OCI-LY1 (cell line): ENCODE measurements at regions not wholly inside any gene's neighbourhood (a gene's known extent, or its start where the extent isn't known, plus 50 kb on each side); places are given as distances from the start of the nearest gene placed in this dataset.

ENCODE experiments used
- H2AFZ ChIP-seq: fragments of 200-600 bp; sonication (generic), shearing (Covaris generic); 2 replicates; pipeline ENCODE4 v1.6.0; 2014; ENCODE audit warnings: antibody characterized with exemption, mild to moderate bottlenecking, low read length
- H3F3A ChIP-seq: fragments of 200-600 bp; sonication (generic), shearing (Covaris generic); 2 replicates; pipeline ENCODE4 v1.6.0; 2014; ENCODE audit warnings: mild to moderate bottlenecking, antibody characterized with exemption, low read length, moderate library complexity; ENCODE audit not compliant: insufficient read depth
- H3K27ac ChIP-seq: fragments of 200-600 bp; sonication (generic); 2 replicates; pipeline ENCODE4 v1.5.1; 2014; ENCODE audit warnings: low read length, mixed run types, mild to moderate bottlenecking, low read depth; ENCODE audit not compliant: poor library complexity, severe bottlenecking
- H3K27me3 ChIP-seq: fragments of 200-600 bp; sonication (generic); 2 replicates; pipeline ENCODE4 v1.6.0; 2014; ENCODE audit warnings: antibody characterized with exemption, mild to moderate bottlenecking, low read length, moderate library complexity; ENCODE audit not compliant: insufficient read depth
- H3K36me3 ChIP-seq: fragments of 200-600 bp; sonication (generic); 2 replicates; pipeline ENCODE4 v1.6.1; 2014; ENCODE audit warnings: mild to moderate bottlenecking, antibody characterized with exemption, low read length, moderate library complexity, mixed read lengths; ENCODE audit not compliant: insufficient read depth
- H3K4me1 ChIP-seq: fragments of 200-600 bp; sonication (generic); 2 replicates; pipeline ENCODE4 v1.5.1; 2014; ENCODE audit warnings: mild to moderate bottlenecking, low read length, moderate library complexity; ENCODE audit not compliant: insufficient read depth, severe bottlenecking
- H3K4me2 ChIP-seq: fragments of 200-600 bp; sonication (generic), shearing (Covaris generic); 2 replicates; pipeline ENCODE4 v1.6.1; 2014; ENCODE audit warnings: low read length
- H3K4me3 ChIP-seq: fragments of 200-600 bp; sonication (generic); 2 replicates; pipeline ENCODE4 v1.5.1; 2014; ENCODE audit warnings: low read length, low read depth, mild to moderate bottlenecking, mixed read lengths; ENCODE audit not compliant: poor library complexity, severe bottlenecking
- H3K79me2 ChIP-seq: fragments of 200-600 bp; shearing (Covaris generic); 2 replicates; pipeline ENCODE4 v1.6.1; 2016; ENCODE audit warnings: mixed run types, low read length, mixed read lengths; ENCODE audit not compliant: insufficient read depth
- H3K9ac ChIP-seq: fragments of 200-600 bp; sonication (generic), shearing (Covaris generic); 2 replicates; pipeline ENCODE4 v1.6.1; 2014; ENCODE audit warnings: mild to moderate bottlenecking, low read length, mixed read lengths
- H3K9me2 ChIP-seq: fragments of 200-600 bp; sonication (generic), shearing (Covaris generic); 2 replicates; pipeline ENCODE4 v1.6.1; 2014; ENCODE audit warnings: low read depth, mild to moderate bottlenecking, low read length, mixed read lengths
- H3K9me3 ChIP-seq: fragments of 200-600 bp; shearing (Covaris generic); 2 replicates; pipeline ENCODE4 v1.6.1; 2014; ENCODE audit warnings: low read length, mixed read lengths
- H4K20me1 ChIP-seq: fragments of 200-600 bp; sonication (generic), shearing (Covaris generic); 2 replicates; pipeline ENCODE4 v1.6.0; 2016; ENCODE audit warnings: mild to moderate bottlenecking, low read length; ENCODE audit not compliant: insufficient read depth
- EZH2 ChIP-seq: fragments of 200-600 bp; sonication (generic), shearing (Covaris generic); IDR thresholded peaks from 2 replicates; pipeline ENCODE4 v1.8.0; 2017; ENCODE audit warnings: borderline replicate concordance, mixed run types, mild to moderate bottlenecking, antibody characterized with exemption, low read length, moderate library complexity, mixed read lengths
- TF ChIP-seq, protein P1 (sequence below): fragments of 200-600 bp; sonication (generic), shearing (Covaris generic); IDR thresholded peaks from 2 replicates; pipeline ENCODE4 v1.5.1; 2017; ENCODE audit warnings: mild to moderate bottlenecking, antibody characterized with exemption, low read length, moderate library complexity, mixed read lengths

DNA sequence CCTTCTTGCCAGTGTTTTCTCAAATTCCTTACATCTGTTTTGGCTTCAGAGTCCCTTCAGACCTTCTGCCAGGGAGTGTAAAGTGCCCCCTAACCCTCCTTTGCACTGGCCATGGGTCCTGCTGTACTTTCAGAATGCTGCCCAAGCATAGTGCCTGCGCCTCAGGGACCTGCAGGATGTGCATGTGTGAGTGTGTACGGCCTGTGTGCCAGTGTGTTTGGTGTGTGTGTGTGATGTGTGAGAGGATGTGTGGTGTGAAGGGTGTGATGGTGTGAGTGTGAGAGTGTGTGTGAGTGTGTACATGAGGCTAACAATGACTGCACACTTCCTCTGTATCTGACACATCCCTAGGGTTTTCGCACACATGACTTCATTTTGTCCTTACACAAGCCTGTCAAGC, 265.8 kb upstream of the RAB4A start:
- TF ChIP-seq EZH2 = no peak
- TF ChIP-seq, protein P1, sequence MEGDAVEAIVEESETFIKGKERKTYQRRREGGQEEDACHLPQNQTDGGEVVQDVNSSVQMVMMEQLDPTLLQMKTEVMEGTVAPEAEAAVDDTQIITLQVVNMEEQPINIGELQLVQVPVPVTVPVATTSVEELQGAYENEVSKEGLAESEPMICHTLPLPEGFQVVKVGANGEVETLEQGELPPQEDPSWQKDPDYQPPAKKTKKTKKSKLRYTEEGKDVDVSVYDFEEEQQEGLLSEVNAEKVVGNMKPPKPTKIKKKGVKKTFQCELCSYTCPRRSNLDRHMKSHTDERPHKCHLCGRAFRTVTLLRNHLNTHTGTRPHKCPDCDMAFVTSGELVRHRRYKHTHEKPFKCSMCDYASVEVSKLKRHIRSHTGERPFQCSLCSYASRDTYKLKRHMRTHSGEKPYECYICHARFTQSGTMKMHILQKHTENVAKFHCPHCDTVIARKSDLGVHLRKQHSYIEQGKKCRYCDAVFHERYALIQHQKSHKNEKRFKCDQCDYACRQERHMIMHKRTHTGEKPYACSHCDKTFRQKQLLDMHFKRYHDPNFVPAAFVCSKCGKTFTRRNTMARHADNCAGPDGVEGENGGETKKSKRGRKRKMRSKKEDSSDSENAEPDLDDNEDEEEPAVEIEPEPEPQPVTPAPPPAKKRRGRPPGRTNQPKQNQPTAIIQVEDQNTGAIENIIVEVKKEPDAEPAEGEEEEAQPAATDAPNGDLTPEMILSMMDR = no peak
- H3K4me3 ChIP-seq = no peak overlapping the region
- no peaks in the 10 kb centered on the region for H3K9me3 ChIP-seq
- H3K9me2 ChIP-seq = no peaks in the 10 kb centered on the region
- no peaks in the 10 kb centered on the region for H3K36me3 ChIP-seq
- H3K4me1 ChIP-seq = no peaks in the 10 kb centered on the region
- H2AFZ ChIP-seq = no peak overlapping the region
- no peak overlapping the region for H3K4me2 ChIP-seq
- no peak overlapping the region for H3K27ac ChIP-seq
- no peak overlapping the region for H3K9ac ChIP-seq
- H3K79me2 ChIP-seq = no peaks in the 10 kb centered on the region
- no peaks in the 10 kb centered on the region; the same call in 1 of the 2 replicates for H3K27me3 ChIP-seq
- no peaks in the 10 kb centered on the region for H4K20me1 ChIP-seq
- no peaks in the 10 kb centered on the region for H3F3A ChIP-seq

DNA sequence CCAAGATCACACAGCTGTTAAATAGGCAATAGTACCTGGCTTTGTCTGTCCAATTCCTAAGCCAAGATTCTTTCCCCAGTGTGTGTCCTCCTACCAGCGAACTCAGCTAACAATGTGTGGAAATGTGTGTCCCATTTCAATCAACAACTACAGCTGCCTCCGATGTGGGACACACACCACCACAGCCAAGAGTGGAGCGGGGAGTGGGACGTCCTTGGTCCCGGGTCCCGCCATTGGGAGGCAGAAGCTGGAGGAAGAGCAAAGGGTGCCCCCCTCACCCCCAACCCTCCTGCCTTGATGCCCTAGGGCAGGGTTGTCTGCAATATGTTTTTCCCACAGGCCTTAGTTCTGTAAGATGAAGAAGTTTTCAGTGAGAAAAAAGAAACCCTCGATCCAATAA, 265.4 kb upstream of the RAB4A start:
- Histone ChIP-seq H3K36me3 (no peaks in the 10 kb centered on the region), H3K27me3 (no peaks in the 10 kb centered on the region), H4K20me1 (no peaks in the 10 kb centered on the region), H3K4me1 (no peaks in the 10 kb centered on the region), H2AFZ (no peak overlapping the region), H3F3A (no peaks in the 10 kb centered on the region), H3K4me3 (no peak overlapping the region), H3K27ac (no peak overlapping the region), H3K79me2 (no peaks in the 10 kb centered on the region), H3K4me2 (no peak overlapping the region), H3K9ac (no peak overlapping the region), H3K9me3 (no peaks in the 10 kb centered on the region), H3K9me2 (no peaks in the 10 kb centered on the region)
- TF ChIP-seq EZH2 = no peak
- TF ChIP-seq, protein P1 = no peak

DNA sequence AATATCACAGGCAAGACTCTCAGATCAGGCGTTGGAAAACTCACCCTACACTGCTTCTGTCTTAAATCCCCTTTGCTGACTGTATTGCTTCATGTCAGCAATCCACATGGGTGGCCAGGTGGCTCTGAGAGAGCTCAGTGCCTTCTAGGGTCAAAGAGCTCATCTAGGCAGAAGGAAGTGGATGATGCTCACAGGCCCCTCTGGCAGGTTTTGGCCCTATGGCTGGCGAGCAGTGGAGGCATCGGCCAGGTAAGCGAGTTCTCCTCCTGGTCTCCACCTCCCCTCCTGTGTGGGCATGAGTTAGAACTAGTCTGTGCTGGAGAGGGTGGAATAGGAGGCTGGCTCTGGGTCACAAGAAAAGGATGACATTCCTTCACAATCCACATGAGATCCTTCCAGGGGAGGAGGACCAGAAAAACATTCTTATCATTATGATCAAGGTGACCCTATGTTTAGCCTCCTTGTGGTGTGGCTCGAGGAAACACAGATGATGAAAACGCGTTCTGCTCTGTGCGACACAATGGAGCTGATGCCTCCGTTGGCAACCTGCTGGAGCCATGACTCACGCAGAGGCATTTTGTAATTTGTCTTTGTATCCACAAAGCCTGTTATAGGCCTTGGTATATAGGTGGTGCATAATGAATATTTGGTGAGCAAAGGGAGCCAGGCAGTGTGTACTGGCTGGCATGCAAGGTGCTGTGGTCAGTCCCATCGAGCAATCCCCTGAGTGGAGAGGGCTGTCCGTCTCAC, 264.6 kb upstream of the RAB4A start:
- Histone ChIP-seq H4K20me1 (no peaks in the 10 kb centered on the region), H3K9me2 (no peaks in the 10 kb centered on the region), H3K4me1 (no peaks in the 10 kb centered on the region), H3K4me2 (no peak overlapping the region), H3K9me3 (no peaks in the 10 kb centered on the region), H3K4me3 (no peak overlapping the region), H3K27me3 (no peaks in the 10 kb centered on the region), H3K36me3 (no peaks in the 10 kb centered on the region), H3K9ac (no peak overlapping the region), H3K79me2 (no peaks in the 10 kb centered on the region), H3K27ac (no peak overlapping the region), H2AFZ (no peak overlapping the region), H3F3A (no peaks in the 10 kb centered on the region)
- TF ChIP-seq EZH2 = no peak
- TF ChIP-seq, protein P1 = no peak
